HAP-1 (cell line): ENCODE measurements at regions not wholly inside any gene's neighbourhood (a gene's known extent, or its start where the extent isn't known, plus 50 kb on each side); places are given as distances from the start of the nearest gene placed in this dataset.
"Not testable (repeated sequence)": the region's sequence is repeated elsewhere in the genome, so short reads cannot be mapped to it uniquely, and the experiment has no call there.

Experiments used
- DNase-seq, 2 experiments: peaks; one replicate each; pipeline ENCODE4 v3.0.0-alpha.2; 2016 to 2020; ENCODE audit warnings: low spot score in 2 of 2
- H3K27me3 ChIP-seq: fragments of 250-450 bp; sonication (Bioruptor Pico); 2 replicates; pipeline ENCODE4 v1.5.1; 2020; ENCODE audit warnings: low read depth, mild to moderate bottlenecking, moderate library complexity
- H3K36me3 ChIP-seq: fragments of 250-450 bp; sonication (Bioruptor Pico); replicated peaks from 2 replicates; pipeline ENCODE4 v1.5.1; 2020; ENCODE audit warnings: mild to moderate bottlenecking
- H3K4me1 ChIP-seq: fragments of 250-450 bp; sonication (Bioruptor Pico); 2 replicates; pipeline ENCODE4 v1.5.1; 2020; ENCODE audit warnings: mild to moderate bottlenecking
- H3K4me3 ChIP-seq: fragments of 250-450 bp; sonication (Bioruptor Pico); 2 replicates; pipeline ENCODE4 v1.5.1; 2020; ENCODE audit warnings: mild to moderate bottlenecking, moderate library complexity
- H3K9me3 ChIP-seq: fragments of 250-450 bp; sonication (Bioruptor Pico); 2 replicates; pipeline ENCODE4 v1.5.1; 2020; ENCODE audit warnings: mild to moderate bottlenecking, moderate library complexity
- in situ Hi-C: fragments of 300-500 bp; cut with MboI; formaldehyde crosslinking; loops from 3 replicates; pipeline ENCODE4 v1.14.3; 2020; ENCODE audit warnings: low sequenced_read_pairs, inconsistent platforms, mixed read lengths

- H3K36me3 ChIP-seq, result no peaks in the 10 kb centered on the region
- H3K4me1 ChIP-seq, result peaks cover 13% of the 10 kb centered on the region
- DNase-seq, result no peak
- H3K27me3 ChIP-seq, result no peaks in the 10 kb centered on the region
- in situ Hi-C loops, result no loop called here
- no peak overlapping the region for H3K4me3 ChIP-seq
- H3K9me3 ChIP-seq, result no peaks in the 10 kb centered on the region
Measured at GRCh38 chr5:27821681-27822080, 783.3 kb upstream of the CDH9 start.

- Histone ChIP-seq H3K4me1 (peaks cover 9% of the 10 kb centered on the region), H3K36me3 (no peaks in the 10 kb centered on the region), H3K27me3 (no peaks in the 10 kb centered on the region), H3K4me3 (no peak overlapping the region), H3K9me3 (no peaks in the 10 kb centered on the region)
- DNase-seq, result no peak
- in situ Hi-C loops, result no loop called here
Measured at GRCh38 chr5:27818888-27819287, 780.5 kb upstream of the CDH9 start.

GRCh38 chr5:27814983-27815382 lies 776.6 kb upstream of the CDH9 start:
- in situ Hi-C loops, result no loop called here
- Histone ChIP-seq H3K9me3 (no peaks in the 10 kb centered on the region), H3K4me3 (no peak overlapping the region), H3K27me3 (no peaks in the 10 kb centered on the region), H3K4me1 (peaks cover 5% of the 10 kb centered on the region), H3K36me3 (no peaks in the 10 kb centered on the region)
- DNase-seq, result no peak

GRCh38 chr5:27814286-27814685 lies 775.9 kb upstream of the CDH9 start:
- Histone ChIP-seq H3K9me3 (no peaks in the 10 kb centered on the region), H3K27me3 (no peaks in the 10 kb centered on the region), H3K4me3 (no peak overlapping the region), H3K36me3 (no peaks in the 10 kb centered on the region), H3K4me1 (peaks cover 5% of the 10 kb centered on the region)
- DNase-seq, result no peak
- in situ Hi-C loops, result no loop called here

- Histone ChIP-seq H3K4me1 (peaks cover 5% of the 10 kb centered on the region), H3K4me3 (no peak overlapping the region), H3K27me3 (no peaks in the 10 kb centered on the region), H3K36me3 (no peaks in the 10 kb centered on the region), H3K9me3 (no peaks in the 10 kb centered on the region)
- DNase-seq, result no peak
- in situ Hi-C loops, result no loop called here
Measured at GRCh38 chr5:27810458-27810857, 772.1 kb upstream of the CDH9 start.

GRCh38 chr5:27797220-27797619 lies 758.8 kb upstream of the CDH9 start:
- Histone ChIP-seq H3K27me3 (no peaks in the 10 kb centered on the region), H3K4me3 (no peak overlapping the region), H3K9me3 (no peaks in the 10 kb centered on the region), H3K36me3 (no peaks in the 10 kb centered on the region), H3K4me1 (no peaks in the 10 kb centered on the region)
- DNase-seq, result no peak
- in situ Hi-C loops, result no loop called here

- in situ Hi-C loops, result no loop called here
- DNase-seq, result no peak
- no peaks in the 10 kb centered on the region for H3K27me3 ChIP-seq
- H3K4me3 ChIP-seq, result no peak overlapping the region
- no peaks in the 10 kb centered on the region for H3K9me3 ChIP-seq
- H3K4me1 ChIP-seq, result no peaks in the 10 kb centered on the region
- H3K36me3 ChIP-seq, result no peaks in the 10 kb centered on the region
Measured at GRCh38 chr5:27788184-27788583, 749.8 kb upstream of the CDH9 start.

- H3K27me3 ChIP-seq, result no peaks in the 10 kb centered on the region
- no peaks in the 10 kb centered on the region for H3K4me1 ChIP-seq
- H3K36me3 ChIP-seq, result no peaks in the 10 kb centered on the region
- DNase-seq, result no peak
- H3K9me3 ChIP-seq, result no peaks in the 10 kb centered on the region
- H3K4me3 ChIP-seq, result no peak overlapping the region
- in situ Hi-C loops, result no loop called here
Measured at GRCh38 chr5:27784317-27784716, 745.9 kb upstream of the CDH9 start.

- Histone ChIP-seq H3K4me3 (no peak overlapping the region), H3K27me3 (no peaks in the 10 kb centered on the region), H3K36me3 (no peaks in the 10 kb centered on the region), H3K4me1 (no peaks in the 10 kb centered on the region), H3K9me3 (no peaks in the 10 kb centered on the region)
- no peak for DNase-seq
- in situ Hi-C loops, result no loop called here
Measured at GRCh38 chr5:27778121-27778520, 739.7 kb upstream of the CDH9 start.

GRCh38 chr5:27773636-27774035 lies 735.2 kb upstream of the CDH9 start:
- Histone ChIP-seq H3K4me3 (no peak overlapping the region), H3K4me1 (no peaks in the 10 kb centered on the region), H3K36me3 (no peaks in the 10 kb centered on the region), H3K27me3 (no peaks in the 10 kb centered on the region), H3K9me3 (no peaks in the 10 kb centered on the region)
- no peak for DNase-seq
- in situ Hi-C loops, result no loop called here

GRCh38 chr5:27773166-27773565 lies 734.8 kb upstream of the CDH9 start:
- no peak for DNase-seq
- H3K36me3 ChIP-seq, result no peaks in the 10 kb centered on the region
- H3K4me1 ChIP-seq, result no peaks in the 10 kb centered on the region
- no peaks in the 10 kb centered on the region for H3K27me3 ChIP-seq
- H3K9me3 ChIP-seq, result no peaks in the 10 kb centered on the region
- in situ Hi-C loops, result no loop called here
- H3K4me3 ChIP-seq, result no peak overlapping the region

GRCh38 chr5:27769748-27770402 lies 731.5 kb upstream of the CDH9 start:
- Histone ChIP-seq H3K4me3 (no peak overlapping the region), H3K4me1 (peaks cover 15% of the 10 kb centered on the region), H3K27me3 (no peaks in the 10 kb centered on the region), H3K9me3 (no peaks in the 10 kb centered on the region), H3K36me3 (no peaks in the 10 kb centered on the region)
- in situ Hi-C loops, result no loop called here
- DNase-seq, result no peak

- Histone ChIP-seq H3K4me3 (no peak overlapping the region), H3K4me1 (no peaks in the 10 kb centered on the region), H3K27me3 (no peaks in the 10 kb centered on the region), H3K36me3 (no peaks in the 10 kb centered on the region), H3K9me3 (no peaks in the 10 kb centered on the region)
- DNase-seq, result no peak
- in situ Hi-C loops, result no loop called here
Measured at GRCh38 chr5:27748847-27749246, 710.5 kb upstream of the CDH9 start.

- H3K27me3 ChIP-seq, H3K36me3 ChIP-seq, H3K4me3 ChIP-seq, H3K4me1 ChIP-seq, DNase-seq, H3K9me3 ChIP-seq, in situ Hi-C loops: not testable (repeated sequence)
Measured at GRCh38 chr5:27743383-27743979, 705.1 kb upstream of the CDH9 start.

- in situ Hi-C loops, result no loop called here
- DNase-seq, result no peak
- H3K36me3 ChIP-seq, result no peaks in the 10 kb centered on the region
- H3K27me3 ChIP-seq, result no peaks in the 10 kb centered on the region
- H3K4me1 ChIP-seq, result no peaks in the 10 kb centered on the region
- H3K4me3 ChIP-seq, result no peak overlapping the region
- no peaks in the 10 kb centered on the region for H3K9me3 ChIP-seq
Measured at GRCh38 chr5:27742805-27743204, 704.4 kb upstream of the CDH9 start.
